GM21723 (cell line): ENCODE measurements at regions not wholly inside any gene's neighbourhood (a gene's known extent, or its start where the extent isn't known, plus 50 kb on each side); places are given as distances from the start of the nearest gene placed in this dataset.
"Not testable (repeated sequence)": the region's sequence is repeated elsewhere in the genome, so short reads cannot be mapped to it uniquely, and the experiment has no call there.

Experiments used
- ATAC-seq: cut with Tn5 transposase; IDR thresholded peaks from one replicate; pipeline ENCODE4 v1.9.1; 2021; ENCODE audit warnings: mild to moderate bottlenecking, moderate library complexity; ENCODE audit not compliant: unreplicated experiment

DNA sequence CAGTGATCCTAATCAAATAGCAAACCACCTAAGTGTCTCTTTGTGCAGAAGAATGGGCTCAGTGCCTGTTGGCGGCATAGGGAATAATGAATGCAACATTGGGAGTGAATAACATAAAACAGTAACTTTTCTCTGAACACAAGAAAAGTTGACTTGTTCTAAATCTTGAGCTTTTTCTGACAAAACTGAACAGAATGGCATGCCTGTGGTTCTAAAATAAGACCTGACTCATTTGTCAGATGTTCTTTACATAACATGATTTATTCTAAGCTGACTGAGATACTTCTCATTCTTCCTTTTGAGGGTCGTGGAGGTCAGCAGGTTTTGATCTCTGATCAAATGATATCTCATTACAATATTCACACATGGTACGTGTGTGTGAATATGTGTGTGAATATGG is 165.4 kb upstream of the WDR1 start:
- no peak for ATAC-seq

DNA sequence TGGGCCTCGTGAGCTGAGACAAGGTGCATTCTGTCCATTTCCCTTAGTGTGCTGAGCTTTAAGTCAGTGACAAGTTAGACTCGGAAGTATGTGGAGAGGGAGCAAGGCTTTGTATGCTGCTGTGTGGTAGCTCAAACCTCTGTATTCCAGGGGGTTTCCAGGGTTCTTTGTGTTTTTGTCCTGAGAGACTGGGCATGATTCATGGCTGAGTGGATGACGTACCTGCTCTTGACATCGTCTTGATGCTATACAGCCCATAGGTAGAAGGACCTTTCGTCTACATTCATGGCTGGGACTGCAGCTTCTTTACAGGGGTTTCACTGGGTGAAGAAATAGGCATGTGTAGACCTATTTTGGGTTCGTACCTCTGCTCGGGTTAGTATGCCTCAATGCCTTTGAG is 162.7 kb upstream of the WDR1 start:
- ATAC-seq, result no peak

GRCh38 chr4:10278071-10278470 is 161.5 kb upstream of the WDR1 start:
- no peak for ATAC-seq

DNA sequence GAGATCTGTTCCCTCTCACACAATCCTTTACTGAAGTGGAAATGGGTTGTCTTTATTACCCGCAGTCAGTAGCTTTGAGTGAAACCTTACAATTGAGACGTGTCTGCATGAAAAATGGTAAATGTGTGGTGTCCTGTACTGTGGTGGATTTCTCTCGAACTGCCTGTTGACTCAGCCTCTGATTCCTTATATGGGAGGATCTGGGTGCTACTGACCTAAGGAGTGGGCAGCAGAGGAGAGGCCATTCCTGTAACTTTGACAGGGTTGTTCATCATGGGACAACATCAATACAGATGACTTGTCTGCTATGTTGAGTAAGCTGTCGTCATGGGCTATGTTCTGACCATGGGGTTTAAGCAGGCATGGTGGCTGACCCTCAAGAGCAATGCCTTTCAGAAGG is 159.6 kb upstream of the WDR1 start:
- no peak for ATAC-seq

DNA sequence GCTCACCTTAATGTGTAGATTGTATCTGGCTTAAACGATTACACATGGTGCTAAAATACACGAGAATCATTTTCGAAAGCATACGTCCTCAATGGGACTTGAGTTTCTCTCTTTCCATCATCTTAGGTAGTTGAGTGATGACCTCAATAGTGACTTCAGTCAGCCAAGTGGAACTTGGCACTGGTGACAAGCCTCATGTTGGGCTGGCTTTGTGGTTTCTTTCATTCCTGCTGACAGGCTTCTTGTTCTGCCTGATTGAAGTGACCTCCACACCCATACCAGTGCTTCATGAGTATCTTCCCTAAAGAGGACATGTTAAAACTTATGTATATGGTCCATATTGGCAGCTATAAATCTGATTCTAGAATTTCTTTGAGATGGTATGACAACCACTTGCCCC is 159.1 kb upstream of the WDR1 start:
- ATAC-seq, result no peak

DNA sequence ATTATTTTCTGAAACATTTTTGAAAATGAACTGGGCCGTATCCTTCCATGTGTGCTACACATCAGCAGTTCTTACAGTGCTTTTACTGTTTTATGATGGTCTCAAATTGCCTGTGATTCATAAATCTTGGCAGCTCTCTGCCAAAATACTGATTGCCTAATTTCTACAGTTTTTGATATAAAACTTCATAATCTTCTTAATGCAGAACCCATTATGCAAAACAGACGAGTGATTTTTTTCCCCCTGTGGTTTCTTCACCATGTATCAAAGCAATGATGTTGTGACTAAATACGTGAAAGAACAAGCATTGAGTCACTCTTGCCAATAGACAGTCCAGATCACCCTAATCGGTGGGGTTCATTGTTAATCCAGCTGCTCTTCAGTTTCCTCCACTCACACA is 156.4 kb upstream of the WDR1 start:
- ATAC-seq, result no peak

GRCh38 chr4:10272511-10272910 is 155.9 kb upstream of the WDR1 start:
- ATAC-seq, result no peak

DNA sequence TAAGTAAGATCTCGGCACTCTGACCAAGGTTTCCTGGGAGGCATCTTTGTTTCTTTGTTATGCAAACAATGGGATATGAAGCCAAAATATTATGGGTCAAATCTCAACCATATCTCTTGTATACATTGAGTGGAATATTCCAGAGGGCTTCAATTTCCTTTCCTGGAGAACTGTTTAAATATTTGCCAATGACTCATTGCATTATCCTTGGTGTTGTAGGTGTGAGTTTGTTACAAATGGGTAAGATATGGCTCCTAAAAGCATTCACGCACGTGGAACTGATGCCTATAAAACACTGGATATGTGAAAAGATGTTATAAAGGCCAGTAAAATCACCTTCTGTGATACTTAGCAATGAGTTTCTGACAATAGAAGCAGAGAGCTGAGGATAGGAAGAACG is 150.5 kb upstream of the WDR1 start:
- no peak for ATAC-seq

- no peak for ATAC-seq
These were observed 144.2 kb upstream of the WDR1 start for GRCh38 chr4:10260777-10261176.

GRCh38 chr4:10259976-10260375 is 143.4 kb upstream of the WDR1 start:
- no peak for ATAC-seq

GRCh38 chr4:10256203-10256602 is 139.6 kb upstream of the WDR1 start:
- no peak for ATAC-seq

DNA sequence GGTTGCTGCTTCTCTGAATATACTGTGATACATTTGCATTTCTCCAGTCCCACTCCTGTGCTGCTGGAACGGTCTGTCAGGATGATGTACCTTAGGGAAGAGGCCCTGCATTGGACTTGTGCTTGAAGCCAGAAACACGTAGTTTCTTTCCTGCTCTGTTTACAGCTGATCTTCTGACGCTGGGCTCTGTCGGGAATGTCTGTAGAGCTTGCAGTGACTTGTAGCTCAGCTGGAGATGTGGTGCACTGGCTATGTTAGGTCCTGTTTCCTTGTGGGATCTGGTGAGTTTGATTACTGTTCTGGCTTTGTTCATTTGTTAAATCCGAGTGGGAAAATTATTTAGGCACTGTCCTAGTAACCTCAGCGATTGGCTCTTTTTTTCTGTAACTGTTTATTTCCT is 137.2 kb upstream of the WDR1 start:
- ATAC-seq, result no peak

- no peak for ATAC-seq
These were observed 129.2 kb upstream of the WDR1 start for GRCh38 chr4:10245751-10246150.

DNA sequence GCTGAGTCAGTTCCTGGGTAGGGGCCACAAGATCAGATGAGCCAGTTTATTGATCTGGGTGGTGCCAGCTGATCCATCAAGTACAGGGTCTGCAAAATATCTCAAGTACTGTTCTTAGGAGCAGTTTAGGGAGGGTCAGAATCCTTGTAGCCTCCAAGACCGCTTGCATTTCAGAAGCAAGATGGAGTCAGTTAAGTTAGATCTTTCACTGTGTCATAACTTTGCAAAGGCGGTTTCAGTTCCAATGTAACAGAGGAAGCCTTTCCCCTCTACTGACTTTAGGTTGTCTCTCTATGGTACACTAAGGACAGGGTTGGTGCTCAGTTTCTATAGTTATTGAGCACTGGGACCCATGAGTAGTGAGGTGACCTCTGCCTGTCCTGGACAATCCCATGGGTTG is 127.3 kb upstream of the WDR1 start:
- ATAC-seq, result no peak

DNA sequence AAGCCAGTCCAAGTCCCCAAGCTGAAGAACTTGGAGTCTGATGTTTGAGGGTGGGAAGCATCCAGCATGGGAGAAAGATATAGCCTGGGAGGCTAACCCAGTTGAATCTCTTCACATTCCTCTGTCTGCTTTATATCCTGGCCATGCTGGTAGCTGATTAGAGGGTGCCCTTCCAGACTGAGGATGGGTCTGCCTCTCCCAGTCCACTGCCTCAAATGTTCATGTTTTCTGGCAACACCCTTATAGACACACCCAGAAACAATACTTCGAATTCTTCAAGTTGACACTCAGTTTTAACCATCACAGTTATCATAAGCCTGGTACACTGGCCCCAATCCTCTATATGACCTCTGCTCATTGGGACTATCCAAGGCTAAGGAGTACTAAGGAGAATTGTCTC is 124.1 kb upstream of the WDR1 start:
- no peak for ATAC-seq

DNA sequence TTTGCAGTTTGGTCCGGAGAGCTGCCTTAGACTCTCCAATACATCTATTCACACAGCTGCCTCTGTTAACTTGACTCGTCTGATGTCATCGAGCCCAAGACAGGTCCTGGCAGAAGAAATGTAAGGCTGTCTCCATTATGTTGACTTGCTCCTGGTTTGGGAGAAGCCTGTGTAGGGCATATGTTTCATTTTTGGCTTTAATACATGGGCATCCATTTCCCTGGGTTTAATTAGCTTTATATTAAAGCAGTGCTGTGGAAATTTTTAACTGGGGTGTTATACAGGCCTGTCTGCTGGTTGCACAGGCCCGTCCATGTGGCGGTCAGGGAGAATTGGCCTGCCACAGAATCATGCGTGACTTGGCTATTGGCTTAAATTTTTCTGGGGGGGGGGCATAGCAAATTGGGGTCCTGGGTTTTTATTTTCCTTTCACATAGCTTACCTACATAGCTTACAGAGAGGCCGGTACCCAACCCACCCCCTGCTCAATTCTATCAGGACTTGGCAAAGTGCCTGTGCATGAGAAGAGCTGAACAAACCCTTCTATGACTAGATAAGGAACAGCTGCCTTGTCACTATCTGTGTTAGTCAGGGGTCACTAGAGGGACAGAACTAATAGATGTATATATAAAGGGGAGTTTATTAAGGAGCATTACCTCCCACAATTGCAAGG is 123.5 kb upstream of the WDR1 start:
- ATAC-seq, result no peak

- ATAC-seq, result no peak
These were observed 120.5 kb upstream of the WDR1 start for GRCh38 chr4:10237131-10237530.

DNA sequence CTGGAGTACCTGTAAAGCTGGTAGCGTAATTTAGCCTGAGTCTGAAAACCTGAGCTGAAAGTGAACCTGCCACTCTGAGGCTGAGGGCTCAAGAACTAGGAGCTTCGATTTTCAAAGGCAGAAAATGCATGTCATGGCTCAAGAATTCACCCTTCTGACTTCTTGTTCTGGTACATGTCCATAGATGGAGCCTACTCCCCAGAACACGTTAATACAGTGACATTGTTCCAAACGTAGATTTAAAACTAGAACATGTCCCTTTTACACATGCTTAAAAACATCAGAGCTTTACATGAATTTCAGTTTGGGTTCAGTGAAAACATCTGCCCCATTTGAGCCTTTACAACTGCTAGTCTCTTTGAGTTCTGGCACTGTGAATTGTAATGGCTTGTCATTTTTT is 115.5 kb upstream of the WDR1 start:
- ATAC-seq, result no peak

DNA sequence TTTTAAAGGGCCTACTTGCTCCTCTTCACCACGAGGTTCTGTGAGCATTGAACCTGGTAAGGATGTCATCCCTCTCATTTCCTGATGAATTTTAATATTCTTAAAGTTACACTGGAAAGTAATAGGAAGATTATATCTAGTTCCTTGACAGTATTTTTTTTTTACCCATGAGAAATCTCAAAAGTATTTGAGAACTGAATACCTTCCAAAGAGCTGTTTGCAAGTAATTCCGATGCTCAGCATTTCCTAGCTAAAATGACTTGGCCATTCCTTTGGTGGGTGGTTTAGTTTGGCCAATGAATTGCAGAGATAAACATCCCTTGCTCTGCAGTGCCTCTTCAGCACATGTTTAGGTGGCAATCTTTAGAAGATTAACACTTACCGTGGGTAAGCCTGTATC is 110.2 kb upstream of the WDR1 start:
- no peak for ATAC-seq

DNA sequence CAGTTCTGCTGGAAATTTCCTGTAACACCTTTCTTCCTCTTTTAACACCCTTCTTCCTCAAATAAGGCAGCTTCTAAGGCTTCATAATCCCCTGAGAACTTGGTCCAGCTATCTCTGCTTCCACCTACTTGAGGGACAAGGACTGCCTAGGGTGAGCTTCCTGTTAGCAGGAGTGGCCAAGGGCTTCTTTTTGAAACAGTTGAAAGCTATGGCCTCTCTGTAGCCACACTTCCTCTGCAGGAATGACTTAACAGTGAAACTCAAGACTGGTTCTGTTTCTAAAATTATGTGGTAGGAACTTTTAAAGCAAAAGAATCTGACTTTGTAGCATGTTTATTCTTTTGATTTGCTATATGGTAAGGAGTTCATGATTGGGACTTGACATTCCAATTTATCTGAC is 108.5 kb upstream of the WDR1 start:
- peak; percentile 77 for ATAC-seq

DNA sequence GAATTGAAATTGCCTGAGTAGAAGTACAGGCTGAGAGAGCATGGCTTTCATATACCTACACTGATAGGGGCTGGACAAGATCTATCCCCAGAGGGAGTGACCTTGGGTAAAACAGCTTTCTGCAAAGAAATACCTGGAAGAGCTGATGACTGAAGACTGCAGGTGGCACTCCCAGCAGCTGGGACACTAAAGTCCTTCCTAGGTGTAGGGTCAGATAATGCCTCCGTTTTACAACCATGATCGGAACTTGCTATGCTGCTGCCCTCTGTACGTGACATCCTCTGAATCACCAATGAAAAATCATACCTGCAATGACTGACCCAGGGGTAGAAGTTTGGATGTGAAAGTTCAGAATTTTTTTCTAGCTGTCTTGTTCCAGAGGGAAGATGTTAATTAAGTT is 107.2 kb upstream of the WDR1 start:
- ATAC-seq, result no peak

GRCh38 chr4:10213481-10213880 is 96.9 kb upstream of the WDR1 start:
- not testable (repeated sequence) for ATAC-seq

DNA sequence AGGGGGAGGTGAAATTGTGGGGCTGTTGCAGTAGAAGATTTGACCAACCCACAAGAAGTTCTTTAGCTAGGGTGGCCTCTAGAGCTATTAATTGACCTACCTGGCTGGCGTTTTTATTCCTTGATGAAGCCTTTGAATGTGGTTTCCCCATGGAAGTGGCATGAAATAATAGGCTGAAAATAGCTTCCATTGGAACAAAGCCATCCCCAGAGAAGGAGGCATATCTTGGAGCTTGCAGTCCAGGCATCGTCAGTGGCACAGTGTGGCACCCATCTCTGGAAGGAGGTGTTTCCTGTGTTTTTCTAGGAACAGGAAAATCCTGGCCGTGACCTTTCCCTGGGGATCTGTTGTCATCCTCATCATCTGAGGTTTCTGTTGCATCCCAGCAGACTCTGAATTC is 96.3 kb upstream of the WDR1 start:
- ATAC-seq, result no peak

GRCh38 chr4:10212400-10212799 is 95.8 kb upstream of the WDR1 start:
- ATAC-seq, result no peak
